MCF 10A (cell line): ENCODE measurements at regions not wholly inside any gene's neighbourhood (a gene's known extent, or its start where the extent isn't known, plus 50 kb on each side); places are given as distances from the start of the nearest gene placed in this dataset.

ENCODE experiments used
- BruUV-seq: library from RNA; stranded (reverse); fragments of 400-500 nt; replicated peaks from 2 replicates; lab custom pipeline; 2021; lab: Mats Ljungman, UMichigan
- CTCF ChIA-PET: fragments of 300-600 bp; sonication (Branson Sonifier 250); formaldehyde crosslinking; extraction: SDS; loops from one replicate; lab custom pipeline; 2021; ENCODE audit warnings: antibody characterized with exemption, inconsistent platforms; lab: Yijun Ruan, JAX
- POLR2A ChIA-PET: fragments of 300-600, 350-650 bp; sonication (Branson Sonifier 250); formaldehyde crosslinking; extraction: SDS; loops from one replicate; lab custom pipeline; 2020; ENCODE audit warnings: antibody characterized with exemption, inconsistent platforms; lab: Yijun Ruan, JAX
- DNase-seq: peaks from one replicate; pipeline ENCODE4 v3.0.0-alpha.2; 2018; ENCODE audit not compliant: unreplicated experiment
- H3K27ac Mint-ChIP-seq: one replicate; pipeline ENCODE4 v1.8.0; 2022; ENCODE audit warnings: mild to moderate bottlenecking, low read depth, mixed read lengths; ENCODE audit not compliant: unreplicated experiment
- H3K27me3 Mint-ChIP-seq: one replicate; pipeline ENCODE4 v1.8.0; 2022; ENCODE audit warnings: mixed read lengths; ENCODE audit not compliant: insufficient read depth, unreplicated experiment
- H3K36me3 Mint-ChIP-seq: one replicate; pipeline ENCODE4 v1.8.0; 2022; ENCODE audit warnings: mild to moderate bottlenecking, moderate library complexity, mixed read lengths; ENCODE audit not compliant: insufficient read depth, unreplicated experiment
- H3K4me1 Mint-ChIP-seq: one replicate; pipeline ENCODE4 v1.8.0; 2022; ENCODE audit warnings: mixed read lengths; ENCODE audit not compliant: insufficient read depth, unreplicated experiment
- H3K4me3 Mint-ChIP-seq: one replicate; pipeline ENCODE4 v1.8.0; 2022; ENCODE audit warnings: mild to moderate bottlenecking, moderate library complexity, mixed read lengths; ENCODE audit not compliant: unreplicated experiment
- H3K9me3 Mint-ChIP-seq: one replicate; pipeline ENCODE4 v1.8.0; 2022; ENCODE audit warnings: mixed read lengths; ENCODE audit not compliant: unreplicated experiment
- CTCF ChIP-seq: fragments of 200-600 bp; IDR thresholded peaks from one replicate; pipeline ENCODE4 v1.8.0; 2022; ENCODE audit warnings: antibody characterized with exemption, mild to moderate bottlenecking; ENCODE audit not compliant: unreplicated experiment
- intact Hi-C: fragments of 100-400 bp; cut with micrococcal nuclease; formaldehyde crosslinking; loops from 2 replicates; pipeline ENCODE4 v1.14.1; 2022

GRCh38 chr12:67446716-67447115 is 177.6 kb downstream of the CAND1 start:
- no peak for TF ChIP-seq CTCF
- Mint-ChIP-seq H3K9me3 (no peaks in the 10 kb centered on the region), H3K36me3 (no peaks in the 10 kb centered on the region), H3K4me3 (no peak overlapping the region), H3K4me1 (peaks cover 3% of the 10 kb centered on the region), H3K27me3 (no peaks in the 10 kb centered on the region), H3K27ac (no peak overlapping the region)
- DNase-seq: no peak
- POLR2A ChIA-PET: no interaction called here
- CTCF ChIA-PET: interaction anchor here (0.8 kb wide), 1 partner anchor 91 kb away, joined by 3 read pairs; no protein-coding TSS in a partner anchor
- BruUV-seq: no TSS peak
- intact Hi-C loops: no loop called here

- no peak for DNase-seq
- POLR2A ChIA-PET: no interaction called here
- no peak overlapping the region for H3K27ac Mint-ChIP-seq
- H3K4me3 Mint-ChIP-seq: no peak overlapping the region
- H3K36me3 Mint-ChIP-seq: no peaks in the 10 kb centered on the region
- H3K4me1 Mint-ChIP-seq: peaks cover 4% of the 10 kb centered on the region
- CTCF ChIA-PET: interaction anchor here (0.8 to 1.5 kb wide), 2 partner anchors 91 to 496 kb away, joined by 3 read pairs; no protein-coding TSS in a partner anchor
- no TSS peak for BruUV-seq
- TF ChIP-seq CTCF: no peak
- intact Hi-C loops: no loop called here
- no peaks in the 10 kb centered on the region for H3K9me3 Mint-ChIP-seq
- H3K27me3 Mint-ChIP-seq: no peaks in the 10 kb centered on the region
Observed at GRCh38 chr12:67447180-67447579, 178.0 kb downstream of the CAND1 start.

- no peak for TF ChIP-seq CTCF
Observed at GRCh38 chr12:67449591-67450052, 180.5 kb downstream of the CAND1 start.

GRCh38 chr12:67450441-67450840 is 181.3 kb downstream of the CAND1 start:
- DNase-seq: no peak
- Mint-ChIP-seq H3K9me3 (no peaks in the 10 kb centered on the region), H3K4me1 (peaks cover 8% of the 10 kb centered on the region), H3K36me3 (no peaks in the 10 kb centered on the region), H3K27me3 (no peaks in the 10 kb centered on the region), H3K27ac (no peak overlapping the region), H3K4me3 (no peak overlapping the region)
- intact Hi-C loops: no loop called here
- ChIA-PET POLR2A (interaction anchor here (1.2 kb wide), 1 partner anchor 422 kb away, joined by 3 read pairs; no protein-coding TSS in a partner anchor), CTCF (interaction anchor here (0.6 to 5.5 kb wide), 2 partner anchors 9 to 14 kb away, joined by 3 to 27 read pairs; no protein-coding TSS in a partner anchor)
- BruUV-seq: no TSS peak
- TF ChIP-seq CTCF: no peak

More at GRCh38 chr12:67449591-67450052, 180.5 kb downstream of the CAND1 start:
- intact Hi-C loops: no loop called here
- no peak for DNase-seq
- Mint-ChIP-seq H3K27ac (no peak overlapping the region), H3K4me3 (no peak overlapping the region), H3K4me1 (peaks cover 8% of the 10 kb centered on the region), H3K27me3 (no peaks in the 10 kb centered on the region), H3K9me3 (no peaks in the 10 kb centered on the region), H3K36me3 (no peaks in the 10 kb centered on the region)
- BruUV-seq: no TSS peak
- ChIA-PET POLR2A (interaction anchor here (1.2 kb wide), 1 partner anchor 423 kb away, joined by 3 read pairs; no protein-coding TSS in a partner anchor), CTCF (interaction anchor here (0.7 to 2.2 kb wide), 2 partner anchors 8 to 93 kb away, joined by 3 to 5 read pairs; no protein-coding TSS in a partner anchor)
